GM21515 (cell line): ENCODE measurements at regions not wholly inside any gene's neighbourhood (a gene's known extent, or its start where the extent isn't known, plus 50 kb on each side); places are given as distances from the start of the nearest gene placed in this dataset.
A peak's percentile ranks its signal among the peaks of the same experiment; 100 is the strongest.
"Not testable (repeated sequence)": the region's sequence is repeated elsewhere in the genome, so short reads cannot be mapped to it uniquely, and the experiment has no call there.

Source experiments
- ATAC-seq: cut with Tn5 transposase; IDR thresholded peaks from one replicate; pipeline ENCODE4 v1.9.1; 2021; ENCODE audit not compliant: unreplicated experiment

DNA sequence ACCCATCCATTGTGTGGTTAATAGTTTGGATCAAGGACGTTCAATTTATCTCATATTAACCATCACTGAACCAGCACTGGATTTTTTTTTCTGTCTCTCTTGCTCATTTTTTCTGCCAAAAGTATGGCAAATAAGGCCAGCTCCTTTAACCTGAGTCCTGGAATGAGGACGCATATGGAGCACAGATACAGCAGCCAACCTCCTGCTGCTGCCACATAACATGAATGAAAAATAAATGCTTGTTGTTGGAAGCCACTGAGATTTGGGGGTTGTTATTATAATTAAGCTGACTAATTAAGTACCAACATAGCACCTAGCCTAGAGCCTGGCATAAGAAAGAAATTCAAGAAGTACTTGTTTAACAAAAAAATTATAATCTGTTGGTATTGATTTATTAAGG, 335.3 kb upstream of the DUSP10 start:
- no peak for ATAC-seq

- ATAC-seq, result no peak
Measured at GRCh38 chr1:222074317-222074716, 332.4 kb upstream of the DUSP10 start.

- no peak for ATAC-seq
Measured at GRCh38 chr1:222073307-222073995, 331.6 kb upstream of the DUSP10 start.

- ATAC-seq, result no peak
Measured at GRCh38 chr1:222071387-222071786, 329.5 kb upstream of the DUSP10 start.

GRCh38 chr1:222068937-222069336, 327.0 kb upstream of the DUSP10 start:
- ATAC-seq, result no peak

GRCh38 chr1:222068101-222068500, 326.2 kb upstream of the DUSP10 start:
- no peak for ATAC-seq

DNA sequence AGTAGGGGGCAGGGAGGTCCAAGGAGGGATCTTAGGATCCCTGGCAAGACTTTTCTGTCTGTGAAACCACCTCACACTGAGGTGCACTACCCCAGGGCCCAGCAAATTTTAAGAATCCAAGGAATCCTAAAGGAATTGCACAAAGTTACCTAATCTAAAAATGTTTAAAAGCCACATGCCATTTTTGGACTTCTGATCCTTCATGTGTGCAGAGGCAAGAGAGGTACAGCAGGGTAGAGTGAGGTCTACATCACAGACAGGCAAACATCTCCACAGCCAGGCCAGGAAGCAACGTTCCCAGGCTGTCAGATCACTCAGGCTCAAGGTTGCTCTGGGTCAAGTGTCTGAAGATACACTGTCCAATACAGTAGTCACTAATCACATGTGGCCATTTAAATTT, 324.6 kb upstream of the DUSP10 start:
- no peak for ATAC-seq

GRCh38 chr1:222065234-222065633, 323.3 kb upstream of the DUSP10 start:
- no peak for ATAC-seq

GRCh38 chr1:222064388-222065211, 322.7 kb upstream of the DUSP10 start:
- no peak for ATAC-seq

- no peak for ATAC-seq
Measured at GRCh38 chr1:222062640-222063039, 320.8 kb upstream of the DUSP10 start.

DNA sequence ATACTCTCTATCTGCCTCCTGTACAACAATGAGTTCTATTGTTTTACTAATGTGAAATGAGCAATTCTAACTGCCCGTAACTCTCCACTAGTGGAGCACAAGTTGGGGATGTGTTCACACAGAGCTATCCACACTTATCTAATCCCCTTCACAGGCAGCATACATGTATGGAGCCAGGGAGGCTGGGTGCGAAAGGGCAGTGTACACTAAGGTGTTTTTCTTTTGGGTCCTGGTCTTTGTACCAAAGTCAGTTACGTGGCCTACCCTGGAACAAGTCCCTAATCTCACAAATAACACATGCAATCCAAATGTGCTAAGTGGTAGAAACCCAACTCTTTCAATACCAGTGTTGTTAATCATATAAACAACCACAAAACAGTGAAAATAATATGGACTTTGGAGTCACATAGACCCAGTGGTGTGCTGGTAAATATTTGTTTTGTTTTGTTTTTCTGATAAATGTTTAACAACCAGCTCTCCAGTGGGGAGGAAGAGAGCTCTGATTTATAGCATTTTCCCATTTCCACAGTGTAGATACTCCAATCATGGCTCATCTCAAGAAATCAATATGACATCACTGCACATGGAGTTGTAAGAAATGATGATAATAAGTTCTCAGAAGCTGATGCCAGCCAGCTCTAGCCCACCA, 319.9 kb upstream of the DUSP10 start:
- no peak for ATAC-seq

DNA sequence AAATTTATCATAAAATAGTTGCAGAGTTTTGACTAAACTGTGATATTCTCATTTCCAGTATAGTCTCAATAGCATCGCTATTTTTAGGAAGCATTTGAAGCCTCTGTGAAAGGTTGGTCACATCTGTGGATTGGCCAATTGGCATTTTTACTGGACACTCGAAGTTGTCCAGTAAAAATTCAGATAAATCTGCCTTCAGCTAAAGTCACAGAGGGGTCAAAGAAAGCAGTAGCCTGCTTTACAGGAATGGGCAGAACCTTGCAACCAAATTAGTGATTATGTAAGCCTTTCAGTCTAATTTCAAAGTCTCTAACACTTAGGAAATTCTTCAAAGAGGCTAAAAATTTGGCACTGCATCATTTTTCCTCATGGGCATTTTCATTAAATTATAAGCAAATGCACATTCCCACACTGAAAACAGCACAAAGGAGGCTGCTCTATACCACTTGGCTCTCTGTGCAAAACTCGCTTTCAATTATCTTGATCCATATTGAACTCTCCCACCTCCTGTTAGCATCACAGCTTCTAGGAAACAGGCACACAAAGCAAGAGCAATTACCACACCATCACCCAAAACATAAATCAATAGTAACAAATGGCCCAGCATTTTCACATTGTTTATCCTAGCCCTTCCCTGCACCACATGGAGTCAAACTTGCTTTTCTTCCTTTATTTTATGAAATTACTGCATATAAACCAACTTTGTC, 318.5 kb upstream of the DUSP10 start:
- ATAC-seq, result no peak

GRCh38 chr1:222058249-222058648, 316.4 kb upstream of the DUSP10 start:
- ATAC-seq, result no peak

GRCh38 chr1:222057162-222057561, 315.3 kb upstream of the DUSP10 start:
- no peak for ATAC-seq

GRCh38 chr1:222054416-222054815, 312.5 kb upstream of the DUSP10 start:
- ATAC-seq, result no peak

- no peak for ATAC-seq
Measured at GRCh38 chr1:222053790-222054294, 312.0 kb upstream of the DUSP10 start.

- not testable (repeated sequence) for ATAC-seq
Measured at GRCh38 chr1:222051311-222051710, 309.4 kb upstream of the DUSP10 start.

DNA sequence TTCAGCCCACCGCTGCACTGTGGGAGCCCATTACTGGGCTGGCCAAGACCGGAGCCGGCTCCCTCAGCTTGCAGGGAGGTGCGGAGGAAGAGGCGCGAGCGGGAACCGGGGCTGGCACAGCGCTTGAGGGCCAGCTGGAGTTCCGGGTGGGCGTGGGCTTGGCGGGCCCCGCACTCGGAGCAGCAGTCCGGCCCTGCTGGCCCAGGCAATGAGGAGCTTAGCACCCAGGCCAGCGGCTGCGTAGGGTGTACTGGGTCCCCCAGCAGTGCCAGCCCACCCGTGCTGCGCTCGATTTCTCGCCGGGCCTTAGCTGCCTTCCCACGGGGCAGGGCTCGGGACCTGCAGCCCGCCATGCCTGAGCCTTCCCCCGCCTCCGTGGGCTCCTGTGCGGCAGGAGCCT, 307.8 kb upstream of the DUSP10 start:
- ATAC-seq, result not testable (repeated sequence)

- ATAC-seq, result no peak
Measured at GRCh38 chr1:222049176-222049575, 307.3 kb upstream of the DUSP10 start.

DNA sequence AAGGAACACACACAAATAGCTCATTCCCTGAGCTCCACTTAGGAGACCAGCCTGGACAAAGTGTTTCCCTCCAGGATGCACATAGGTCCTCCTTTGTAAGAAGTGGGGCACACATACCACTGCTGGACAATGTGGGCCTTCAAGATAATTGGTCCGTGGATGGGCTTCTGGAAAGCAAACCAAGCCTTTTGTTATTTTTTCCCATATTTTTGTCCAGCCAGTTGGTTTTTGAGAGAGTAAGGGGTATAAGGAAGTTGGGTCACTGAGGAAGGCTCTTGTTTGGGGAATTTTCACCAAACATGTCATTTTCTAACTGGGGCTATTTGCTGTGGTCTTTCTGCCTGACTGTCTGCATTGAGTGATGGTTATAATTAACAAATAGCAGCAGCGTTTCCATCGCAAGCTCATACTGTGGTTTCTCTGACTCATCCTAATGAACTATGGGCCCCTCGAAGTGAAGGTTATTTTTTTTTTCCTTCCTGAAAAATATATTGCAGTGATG, 306.3 kb upstream of the DUSP10 start:
- ATAC-seq, result peak; percentile 58

GRCh38 chr1:222047366-222047765, 305.5 kb upstream of the DUSP10 start:
- no peak for ATAC-seq
